SH-SY5Y (cell line): ENCODE measurements at regions not wholly inside any gene's neighbourhood (a gene's known extent, or its start where the extent isn't known, plus 50 kb on each side); places are given as distances from the start of the nearest gene placed in this dataset.

Experiments
- GATA2 ChIP-seq: IDR thresholded peaks from 2 replicates; pipeline ENCODE4 v1.6.1; 2011; ENCODE audit warnings: mild to moderate bottlenecking, low read depth, low read length
- GATA3 ChIP-seq: IDR thresholded peaks from 2 replicates; pipeline ENCODE4 v1.6.1; 2011; ENCODE audit warnings: low read depth, mild to moderate bottlenecking, low read length, moderate library complexity

DNA sequence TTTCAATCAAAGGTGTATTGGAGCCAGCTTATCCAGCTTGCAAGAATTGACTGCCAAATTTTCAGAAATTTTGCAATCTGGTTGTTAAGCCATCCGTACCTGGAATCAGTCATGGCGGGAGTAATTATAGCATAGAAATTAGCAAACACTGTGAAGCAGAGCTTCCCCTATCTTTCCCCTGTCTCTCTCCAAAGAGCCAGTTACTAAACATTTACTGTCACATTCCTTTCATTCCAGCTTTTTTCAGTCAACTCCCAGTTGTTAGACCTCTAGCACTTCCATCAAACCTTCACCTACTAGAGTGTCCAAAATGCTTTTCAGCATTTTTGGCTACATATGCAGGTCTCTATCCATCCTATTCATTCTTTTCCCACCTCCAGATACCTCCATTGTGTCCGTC, 137.4 kb downstream of the MC4R start:
- no peak for TF ChIP-seq GATA2
- TF ChIP-seq GATA3, result no peak
